Peyer's patch (tissue), 4 donors: ENCODE measurements at regions not wholly inside any gene's neighbourhood (a gene's known extent, or its start where the extent isn't known, plus 50 kb on each side); places are given as distances from the start of the nearest gene placed in this dataset.

Source experiments
- DNase-seq, 3 donors: peaks; one replicate each; pipeline ENCODE4 v3.0.0-alpha.2; 2017 to 2019
- H3K27ac ChIP-seq, 4 donors: fragments of 200-600 bp; sonication (generic); one replicate each; pipeline ENCODE4 v1.5.1; 2016 to 2019
- H3K27me3 ChIP-seq, 2 donors: fragments of 200-600 bp; sonication (generic); one replicate each; pipeline ENCODE4 v1.5.1; 2019
- H3K36me3 ChIP-seq, 3 donors: fragments of 200-600 bp; sonication (generic); one replicate each; pipeline ENCODE4 v1.5.1; 2016 to 2019
- H3K4me1 ChIP-seq, 4 donors: fragments of 200-600 bp; sonication (generic); one replicate each; pipeline ENCODE4 v1.5.1; 2016 to 2019
- H3K4me3 ChIP-seq, 4 donors: fragments of 200-600 bp; sonication (generic); 1 replicate in 3 of 4; 2 replicates in 1 of 4; pipeline ENCODE4 v1.5.1; 2016 to 2019; ENCODE audit warnings: mild to moderate bottlenecking in 1 of 4
- H3K9me3 ChIP-seq, 4 donors: fragments of 200-600 bp; sonication (generic); one replicate each; pipeline ENCODE4 v1.5.1; 2016 to 2019; ENCODE audit warnings: mild to moderate bottlenecking in 1 of 4
- POLR2A ChIP-seq, 2 donors: fragments of 450-650 bp; IDR thresholded peaks; one replicate each; pipeline ENCODE4 v1.5.1; 2017; ENCODE audit warnings: antibody characterized with exemption in 2 of 2, mild to moderate bottlenecking in 2 of 2, moderate library complexity in 2 of 2
- TF ChIP-seq, protein P1 (sequence below), 6 experiments: fragments of 450-650 bp in 4 of 6; fragments of 200-600 bp in 2 of 6; sonication (generic) in 1 of 6; IDR thresholded peaks; one replicate each; pipeline ENCODE4 v1.5.1; 2017 to 2019; ENCODE audit warnings: antibody characterized with exemption in 6 of 6, mild to moderate bottlenecking in 3 of 6, moderate library complexity in 1 of 6

DNA sequence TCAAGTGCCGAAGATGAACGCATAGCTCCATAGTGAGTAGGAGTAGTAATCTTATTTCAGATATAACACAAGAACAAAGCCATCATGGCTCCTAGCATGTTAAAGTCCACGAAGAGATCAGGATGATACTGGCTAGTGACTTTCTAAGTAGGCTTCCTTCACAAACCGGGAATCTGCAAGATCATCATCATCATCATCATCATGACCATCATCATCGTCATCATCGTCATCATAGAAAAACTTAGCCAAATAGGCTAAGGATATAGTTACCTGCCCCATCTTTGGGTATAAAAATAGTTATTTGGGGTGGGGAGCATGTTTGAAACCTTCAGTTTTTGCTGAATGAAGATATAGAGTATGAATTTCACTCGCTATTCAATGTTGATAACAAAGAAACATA, 57.9 kb downstream of the PYDC2 start:
- no peak for DNase-seq
- no peaks in the 10 kb centered on the region for H3K36me3 ChIP-seq
- TF ChIP-seq, protein P1, sequence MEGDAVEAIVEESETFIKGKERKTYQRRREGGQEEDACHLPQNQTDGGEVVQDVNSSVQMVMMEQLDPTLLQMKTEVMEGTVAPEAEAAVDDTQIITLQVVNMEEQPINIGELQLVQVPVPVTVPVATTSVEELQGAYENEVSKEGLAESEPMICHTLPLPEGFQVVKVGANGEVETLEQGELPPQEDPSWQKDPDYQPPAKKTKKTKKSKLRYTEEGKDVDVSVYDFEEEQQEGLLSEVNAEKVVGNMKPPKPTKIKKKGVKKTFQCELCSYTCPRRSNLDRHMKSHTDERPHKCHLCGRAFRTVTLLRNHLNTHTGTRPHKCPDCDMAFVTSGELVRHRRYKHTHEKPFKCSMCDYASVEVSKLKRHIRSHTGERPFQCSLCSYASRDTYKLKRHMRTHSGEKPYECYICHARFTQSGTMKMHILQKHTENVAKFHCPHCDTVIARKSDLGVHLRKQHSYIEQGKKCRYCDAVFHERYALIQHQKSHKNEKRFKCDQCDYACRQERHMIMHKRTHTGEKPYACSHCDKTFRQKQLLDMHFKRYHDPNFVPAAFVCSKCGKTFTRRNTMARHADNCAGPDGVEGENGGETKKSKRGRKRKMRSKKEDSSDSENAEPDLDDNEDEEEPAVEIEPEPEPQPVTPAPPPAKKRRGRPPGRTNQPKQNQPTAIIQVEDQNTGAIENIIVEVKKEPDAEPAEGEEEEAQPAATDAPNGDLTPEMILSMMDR (IDR thresholded peaks at IDR 0.05): no peak
- no peak for TF ChIP-seq POLR2A (IDR thresholded peaks at IDR 0.05)
- H3K9me3 ChIP-seq: no peaks in the 10 kb centered on the region
- no peak overlapping the region for H3K4me3 ChIP-seq
- H3K27ac ChIP-seq: no peak overlapping the region
- no peaks in the 10 kb centered on the region for H3K4me1 ChIP-seq
- H3K27me3 ChIP-seq: no peaks in the 10 kb centered on the region

DNA sequence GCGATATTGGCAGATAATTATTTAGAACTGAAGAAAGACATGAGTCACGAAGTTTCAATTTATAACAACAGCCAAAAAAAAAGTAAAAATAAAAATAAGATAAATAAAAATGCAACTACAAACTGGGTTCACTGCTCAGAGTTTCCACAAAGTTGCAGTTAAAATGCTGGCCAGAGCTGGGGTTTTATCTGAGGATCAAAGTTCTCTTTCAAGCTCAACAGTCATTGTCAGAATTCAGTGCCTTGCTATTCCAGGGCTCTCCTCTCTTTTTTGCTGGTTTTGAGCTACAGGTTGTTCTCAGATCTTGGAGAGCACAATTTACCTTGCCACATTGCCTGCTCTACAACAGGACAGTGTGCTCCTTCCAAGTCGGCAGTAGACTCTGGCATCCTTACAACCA, 60.1 kb downstream of the PYDC2 start:
- H3K4me3 ChIP-seq: no peak overlapping the region
- H3K27ac ChIP-seq: no peak overlapping the region
- H3K9me3 ChIP-seq: no peaks in the 10 kb centered on the region
- H3K27me3 ChIP-seq: no peaks in the 10 kb centered on the region
- DNase-seq: no peak
- H3K36me3 ChIP-seq: no peaks in the 10 kb centered on the region
- no peaks in the 10 kb centered on the region for H3K4me1 ChIP-seq
- TF ChIP-seq, protein P1 (IDR thresholded peaks at IDR 0.05): no peak
- no peak for TF ChIP-seq POLR2A (IDR thresholded peaks at IDR 0.05)

DNA sequence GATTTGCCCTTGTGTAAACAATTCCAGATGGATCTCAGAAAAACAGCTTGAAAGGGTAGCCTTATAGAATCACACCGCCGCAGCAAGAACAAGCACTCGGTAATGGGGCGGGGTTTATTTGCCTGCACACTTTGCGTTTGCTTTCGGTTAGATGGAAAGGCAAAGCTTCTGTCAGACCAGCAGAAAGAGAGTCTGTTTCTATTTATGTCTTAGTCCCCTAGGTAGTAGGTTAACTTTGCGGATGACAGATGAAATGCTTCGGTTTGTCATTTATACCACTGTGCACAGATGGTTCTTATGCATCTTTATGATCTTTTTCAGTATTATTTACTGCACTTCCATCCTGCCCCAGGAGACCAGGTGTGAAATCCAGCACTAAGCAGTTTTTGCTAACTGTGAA, 62.2 kb downstream of the PYDC2 start:
- H3K27me3 ChIP-seq: no peaks in the 10 kb centered on the region
- TF ChIP-seq, protein P1 (IDR thresholded peaks at IDR 0.05): no peak
- no peak for TF ChIP-seq POLR2A (IDR thresholded peaks at IDR 0.05)
- no peak overlapping the region for H3K4me3 ChIP-seq
- H3K9me3 ChIP-seq: no peaks in the 10 kb centered on the region
- H3K36me3 ChIP-seq: no peaks in the 10 kb centered on the region
- H3K27ac ChIP-seq: no peak overlapping the region
- no peaks in the 10 kb centered on the region for H3K4me1 ChIP-seq
- DNase-seq: no peak

DNA sequence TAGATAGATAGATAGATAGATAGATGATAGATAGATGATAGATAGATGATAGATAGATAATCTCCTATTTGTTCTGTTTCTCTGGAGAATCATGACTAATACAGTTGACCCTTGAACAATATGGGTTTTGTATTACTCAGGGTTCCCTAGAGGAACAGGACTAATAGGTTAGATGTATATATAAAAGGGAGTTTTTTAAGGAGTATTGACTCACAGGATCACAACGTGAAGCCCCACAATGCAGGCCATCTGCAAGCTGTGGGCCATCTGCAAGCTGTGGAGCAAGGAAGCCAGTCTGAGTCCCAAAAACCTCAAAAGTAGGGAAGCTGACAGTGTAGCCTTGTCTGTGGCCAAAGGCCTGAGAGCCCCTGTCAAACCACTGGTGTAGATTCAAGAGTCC, 67.6 kb downstream of the PYDC2 start:
- Histone ChIP-seq H3K9me3 (no peaks in the 10 kb centered on the region), H3K4me1 (no peaks in the 10 kb centered on the region), H3K4me3 (no peak overlapping the region), H3K36me3 (no peaks in the 10 kb centered on the region), H3K27ac (no peak overlapping the region), H3K27me3 (no peaks in the 10 kb centered on the region)
- no peak for DNase-seq
- TF ChIP-seq, protein P1 (IDR thresholded peaks at IDR 0.05): no peak
- no peak for TF ChIP-seq POLR2A (IDR thresholded peaks at IDR 0.05)

DNA sequence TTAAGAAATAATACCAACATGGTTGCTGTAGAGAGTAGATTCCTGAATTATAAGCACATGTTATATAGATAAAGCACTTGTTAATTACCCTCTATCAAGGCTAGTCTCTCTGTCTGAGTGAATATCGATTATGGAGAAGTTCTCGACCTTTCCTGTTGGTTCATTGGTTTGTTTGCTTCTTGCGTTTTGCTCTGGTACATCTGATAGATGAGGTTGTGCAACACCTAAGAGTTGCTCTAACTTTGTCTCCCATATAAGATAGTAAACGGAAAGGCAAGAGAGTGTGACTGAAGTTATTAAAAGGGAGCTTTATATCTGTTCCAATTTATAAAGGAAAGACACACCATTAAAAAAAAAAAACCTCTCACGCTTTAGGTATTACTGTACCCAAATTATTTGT, 69.0 kb downstream of the PYDC2 start:
- no peak for TF ChIP-seq POLR2A (IDR thresholded peaks at IDR 0.05)
- TF ChIP-seq, protein P1 (IDR thresholded peaks at IDR 0.05): no peak

DNA sequence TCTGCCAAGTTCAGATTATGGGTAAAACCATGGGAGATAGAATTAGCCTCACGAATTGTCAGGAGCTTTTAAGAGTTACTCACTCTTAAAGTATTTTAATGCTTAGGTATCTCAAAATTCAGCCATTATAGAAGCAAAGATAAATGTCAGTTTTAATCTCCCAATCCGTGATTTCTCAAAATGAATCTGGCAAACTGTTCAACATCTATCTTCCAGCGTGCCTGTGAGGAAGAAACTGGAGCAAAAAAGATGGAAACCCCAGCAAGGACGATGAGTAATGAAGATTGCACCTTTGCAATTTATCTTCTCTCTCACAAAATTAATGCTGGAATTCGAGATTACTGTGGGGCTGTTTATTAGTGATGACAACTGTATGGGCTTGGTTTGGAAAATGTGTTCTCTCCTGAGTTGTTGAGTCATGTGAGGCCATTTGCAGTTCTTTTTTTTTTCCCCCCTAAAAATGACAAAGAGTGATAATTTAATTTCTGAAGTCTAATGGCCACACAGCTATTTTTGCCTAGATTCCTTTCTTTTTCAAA, 70.5 kb downstream of the PYDC2 start:
- no peak overlapping the region for H3K27ac ChIP-seq
- no peaks in the 10 kb centered on the region for H3K9me3 ChIP-seq
- TF ChIP-seq, protein P1 (IDR thresholded peaks at IDR 0.05): no peak
- TF ChIP-seq POLR2A (IDR thresholded peaks at IDR 0.05): no peak
- H3K4me3 ChIP-seq: no peak overlapping the region
- H3K4me1 ChIP-seq: no peaks in the 10 kb centered on the region
- no peaks in the 10 kb centered on the region for H3K36me3 ChIP-seq
- no peaks in the 10 kb centered on the region for H3K27me3 ChIP-seq
- DNase-seq: no peak

More for the DNA sequence above, 69.0 kb downstream of the PYDC2 start:
- DNase-seq: no peak
- no peaks in the 10 kb centered on the region for H3K9me3 ChIP-seq
- H3K27me3 ChIP-seq: no peaks in the 10 kb centered on the region
- no peaks in the 10 kb centered on the region for H3K36me3 ChIP-seq
- no peaks in the 10 kb centered on the region for H3K4me1 ChIP-seq
- no peak overlapping the region for H3K4me3 ChIP-seq
- H3K27ac ChIP-seq: no peak overlapping the region
